GM12878 (cell line): ENCODE measurements at regions not wholly inside any gene's neighbourhood (a gene's known extent, or its start where the extent isn't known, plus 50 kb on each side); places are given as distances from the start of the nearest gene placed in this dataset.

ENCODE experiments used
- ATAC-seq: fragments of 200-7000 bp; cut with Tn5 transposase; 3 replicates; pipeline ENCODE4 v1.9.1; 2020; ENCODE audit warnings: mild to moderate bottlenecking, moderate library complexity
- BruUV-seq: library from RNA; stranded (reverse); fragments of 400-500 nt; replicated peaks from 2 replicates; lab custom pipeline; 2021; lab: Mats Ljungman, UMichigan
- CTCF ChIA-PET: fragments of 300-600 bp; sonication (Branson Sonifier 250); formaldehyde crosslinking; extraction: SDS; loops from one replicate; lab custom pipeline; 2021; ENCODE audit warnings: inconsistent platforms; lab: Yijun Ruan, JAX
- POLR2A ChIA-PET: fragments of 350-600 bp; formaldehyde crosslinking; extraction: SDS; loops from one replicate; lab custom pipeline; 2021; ENCODE audit warnings: inconsistent platforms; lab: Charles Lee
- RAD21 ChIA-PET: fragments of 300-600 bp; sonication (Branson Sonifier 250); formaldehyde crosslinking; loops from one replicate; lab custom pipeline; 2023; ENCODE audit warnings: antibody characterized with exemption; ENCODE audit not compliant: unreplicated experiment; lab: Charles Lee
- SMC1A ChIA-PET: fragments of 300-600 bp; sonication (Branson Sonifier 250); formaldehyde crosslinking; loops from one replicate; lab custom pipeline; 2023; ENCODE audit not compliant: unreplicated experiment, uncharacterized antibody; lab: Charles Lee
- DNase-seq: peaks from one replicate; pipeline ENCODE4 v3.0.0-alpha.2; 2011; ENCODE audit warnings: low read depth, low spot score
- FAIRE-seq: peaks from 3 replicates; lab custom pipeline; 2011; peaks lifted over from hg19 to GRCh38; lab: Jason Lieb, UNC
- H2AFZ ChIP-seq: 2 replicates; pipeline ENCODE4 v1.6.0; 2011; ENCODE audit warnings: low read depth, low read length, control low read depth; ENCODE audit not compliant: control insufficient read depth
- H3K27ac ChIP-seq: 2 replicates; pipeline ENCODE4 v1.5.1; 2011; ENCODE audit warnings: control low read depth; ENCODE audit not compliant: control insufficient read depth, insufficient read depth
- H3K27me3 ChIP-seq, 2 experiments: replicated peaks in 1 of 2; 2 replicates each; pipeline versions ENCODE4 v1.6.0 to v1.6.1; 2011; ENCODE audit warnings: low read length in 1 of 2; ENCODE audit not compliant: control insufficient read depth in 2 of 2, insufficient read depth in 2 of 2
- H3K36me3 ChIP-seq, 2 experiments: 2 replicates each; pipeline ENCODE4 v1.5.1; 2011; ENCODE audit warnings: low read length in 1 of 2; ENCODE audit not compliant: control insufficient read depth in 2 of 2, insufficient read depth in 2 of 2
- H3K4me1 ChIP-seq: 2 replicates; pipeline ENCODE4 v1.6.1; 2011; ENCODE audit warnings: mild to moderate bottlenecking, low read length, moderate library complexity, mixed read lengths; ENCODE audit not compliant: control insufficient read depth, insufficient read depth
- H3K4me2 ChIP-seq: 2 replicates; pipeline ENCODE4 v1.6.0; 2011; ENCODE audit warnings: control low read depth; ENCODE audit not compliant: control insufficient read depth, insufficient read depth
- H3K4me3 ChIP-seq: fragments of 200-600 bp; sonication (generic); 2 replicates; pipeline ENCODE4 v1.5.1; 2016
- H3K79me2 ChIP-seq: 2 replicates; pipeline ENCODE4 v1.6.0; 2011; ENCODE audit warnings: low read length; ENCODE audit not compliant: control insufficient read depth, insufficient read depth
- H3K9ac ChIP-seq: 2 replicates; pipeline ENCODE4 v1.8.0; 2011; ENCODE audit warnings: low read length, control low read depth, mixed read lengths; ENCODE audit not compliant: control insufficient read depth, insufficient read depth
- H3K9me3 ChIP-seq: replicated peaks from 3 replicates; pipeline ENCODE4 v1.5.1; 2011; ENCODE audit warnings: mild to moderate bottlenecking, low read length; ENCODE audit not compliant: control insufficient read depth, insufficient read depth
- H4K20me1 ChIP-seq: 2 replicates; pipeline ENCODE4 v1.6.0; 2011; ENCODE audit not compliant: control insufficient read depth, insufficient read depth
- CEBPZ ChIP-seq: fragments of 150-350 bp; IDR thresholded peaks from 2 replicates; pipeline ENCODE4 v1.6.1; 2016; ENCODE audit warnings: low read depth, low read length
- EP300 ChIP-seq, 2 experiments: fragments of 150-350 bp in 1 of 2; IDR thresholded peaks; 2 replicates each; pipeline ENCODE4 v1.6.1; 2011 to 2012; ENCODE audit warnings: low read depth in 2 of 2, low read length in 2 of 2, borderline replicate concordance in 1 of 2, improper control_type of control experiment in 1 of 2, inconsistent platforms in 1 of 2; ENCODE audit not compliant: control insufficient read depth in 1 of 2
- HDAC2 ChIP-seq: fragments of 200-600 bp; sonication (generic); IDR thresholded peaks from 2 replicates; pipeline ENCODE4 v1.6.1; 2017
- HDGF ChIP-seq: fragments of 450-650 bp; IDR thresholded peaks from 2 replicates; pipeline ENCODE4 v1.6.1; 2016; ENCODE audit warnings: antibody characterized with exemption
- IKZF2 ChIP-seq, 2 experiments: fragments of 450-650 bp; IDR thresholded peaks; 2 replicates each; pipeline ENCODE4 v1.6.1; 2017; ENCODE audit warnings: mild to moderate bottlenecking in 2 of 2, moderate library complexity in 2 of 2
- IRF4 ChIP-seq: IDR thresholded peaks from 2 replicates; pipeline ENCODE4 v1.6.1; 2011; ENCODE audit warnings: low read depth, low read length
- KDM1A ChIP-seq: fragments of 200-600 bp; sonication (generic); IDR thresholded peaks from 2 replicates; pipeline ENCODE4 v1.6.1; 2016; ENCODE audit warnings: borderline replicate concordance
- MLLT1 ChIP-seq: fragments of 450-650 bp; IDR thresholded peaks from 2 replicates; pipeline ENCODE4 v1.6.1; 2016; ENCODE audit warnings: mild to moderate bottlenecking
- MYC ChIP-seq: IDR thresholded peaks from 2 replicates; pipeline ENCODE4 v1.6.1; 2011; ENCODE audit warnings: mild to moderate bottlenecking, low read length, moderate library complexity, inconsistent platforms; ENCODE audit not compliant: insufficient read depth, insufficient replicate concordance, insufficient read length, severe bottlenecking
- PML ChIP-seq: IDR thresholded peaks from 2 replicates; pipeline ENCODE4 v1.6.1; 2012; ENCODE audit warnings: low read length, inconsistent platforms
- SUPT20H ChIP-seq: IDR thresholded peaks from 2 replicates; pipeline ENCODE4 v1.6.1; 2011; ENCODE audit warnings: low read depth, mild to moderate bottlenecking, low read length, moderate library complexity, borderline replicate concordance; ENCODE audit not compliant: control insufficient read depth
- ZSCAN29 ChIP-seq: fragments of 450-650 bp; IDR thresholded peaks from 2 replicates; pipeline ENCODE4 v1.6.1; 2017; ENCODE audit warnings: mild to moderate bottlenecking, moderate library complexity
- WGBS: methylation state at CpG from one replicate; pipeline ENCODE4 v1.1.6; 2016; ENCODE audit warnings: low lambda C conversion rate; ENCODE audit not compliant: insufficient replicate concordance, insufficient coverage; ENCODE audit errors: missing lambda C conversion rate; 5-methylcytosine and 5-hydroxymethylcytosine counted together
- in situ Hi-C: fragments of 300-500 bp; cut with MboI; formaldehyde crosslinking; loops from 9 replicates; pipeline ENCODE4 v1.14.3; 2018; ENCODE audit warnings: mixed read lengths
- intact Hi-C: fragments of 100-400 bp; cut with micrococcal nuclease; formaldehyde crosslinking; loops from one replicate; pipeline ENCODE4 v1.14.2; 2022; ENCODE audit not compliant: unreplicated experiment

GRCh38 chr9:11828201-11828600 lies 865.0 kb upstream of the TYRP1 start:
- SMC1A ChIA-PET: interaction anchor here (1.3 kb wide), 1 partner anchor 12 kb away, joined by 5 read pairs; no protein-coding TSS in a partner anchor

GRCh38 chr9:11833056-11833455 lies 860.1 kb upstream of the TYRP1 start:
- ATAC-seq (no peak), DNase-seq (no peak), FAIRE-seq (no peak)
- Histone ChIP-seq H2AFZ (no peak overlapping the region), H3K9me3 (no peaks in the 10 kb centered on the region), H3K79me2 (no peaks in the 10 kb centered on the region), H3K4me1 (no peaks in the 10 kb centered on the region), H3K27me3 (no peaks in the 10 kb centered on the region), H3K27ac (no peak overlapping the region), H3K4me2 (no peak overlapping the region), H3K36me3 (no peaks in the 10 kb centered on the region), H3K9ac (no peak overlapping the region), H4K20me1 (no peaks in the 10 kb centered on the region), H3K4me3 (no peak overlapping the region)
- no TSS peak for BruUV-seq
- intact Hi-C loops: no loop called here
- ChIA-PET SMC1A (no interaction called here), RAD21 (no interaction called here), POLR2A (no interaction called here), CTCF (interaction anchor here (0.6 kb wide), 1 partner anchor 66 kb away, joined by 3 read pairs; no protein-coding TSS in a partner anchor)
- in situ Hi-C loops: no loop called here
- 0% methylated on average over 2 of the region's 2 CpGs for WGBS
- TF ChIP-seq CEBPZ (no peak), MLLT1 (no peak), IKZF2 (IDR thresholded peaks at IDR 0.05) (no peak), HDGF (no peak), HDAC2 (no peak), IRF4 (no peak), MYC (no peak)

More at GRCh38 chr9:11828201-11828600, 865.0 kb upstream of the TYRP1 start:
- no peak for DNase-seq
- no peaks in the 10 kb centered on the region for H3K4me1 ChIP-seq
- no peak overlapping the region for H3K9ac ChIP-seq
- no peak overlapping the region for H3K4me3 ChIP-seq
- no peaks in the 10 kb centered on the region for H3K36me3 ChIP-seq
- intact Hi-C loops: no loop called here
- RAD21 ChIA-PET: no interaction called here
- no peak for TF ChIP-seq SUPT20H
- TF ChIP-seq PML: no peak
- TF ChIP-seq ZSCAN29: no peak
- TF ChIP-seq EP300 (IDR thresholded peaks at IDR 0.05; ENCODE audit: borderline replicate concordance in 1 of 2, control insufficient read depth in 1 of 2, low read depth in 2 of 2, low read length in 2 of 2): no peak
- TF ChIP-seq MLLT1: no peak
- TF ChIP-seq KDM1A: no peak
- TF ChIP-seq, all 136 proteins: peak for 0
- BruUV-seq: no TSS peak
- CTCF ChIA-PET: no interaction called here
- ATAC-seq: no peak
- no peak overlapping the region for H2AFZ ChIP-seq
- WGBS: 53% methylated on average over 3 of the region's 3 CpGs
- no peak overlapping the region for H3K27ac ChIP-seq
- H3K4me2 ChIP-seq: no peak overlapping the region
- POLR2A ChIA-PET: no interaction called here
- in situ Hi-C loops: no loop called here
- no peak for FAIRE-seq
- H3K27me3 ChIP-seq: no peaks in the 10 kb centered on the region
- no peaks in the 10 kb centered on the region for H3K9me3 ChIP-seq
- no peaks in the 10 kb centered on the region for H4K20me1 ChIP-seq
- H3K79me2 ChIP-seq: no peaks in the 10 kb centered on the region
